Stimulated activated CD8-positive, alpha-beta memory T cell treated with anti-CD3 and anti-CD28 coated beads, Interleukin-4, amount 100 ng/mL, for 1 hour (primary cell): ENCODE measurements at regions not wholly inside any gene's neighbourhood (a gene's known extent, or its start where the extent isn't known, plus 50 kb on each side); places are given as distances from the start of the nearest gene placed in this dataset.
"Not testable (repeated sequence)": the region's sequence is repeated elsewhere in the genome, so short reads cannot be mapped to it uniquely, and the experiment has no call there.

Source experiments
- DNase-seq, 2 donors: peaks; one replicate each; pipeline ENCODE4 v3.0.0-alpha.2; 2020; ENCODE audit warnings: low read depth in 2 of 2, low spot score in 1 of 2

DNA sequence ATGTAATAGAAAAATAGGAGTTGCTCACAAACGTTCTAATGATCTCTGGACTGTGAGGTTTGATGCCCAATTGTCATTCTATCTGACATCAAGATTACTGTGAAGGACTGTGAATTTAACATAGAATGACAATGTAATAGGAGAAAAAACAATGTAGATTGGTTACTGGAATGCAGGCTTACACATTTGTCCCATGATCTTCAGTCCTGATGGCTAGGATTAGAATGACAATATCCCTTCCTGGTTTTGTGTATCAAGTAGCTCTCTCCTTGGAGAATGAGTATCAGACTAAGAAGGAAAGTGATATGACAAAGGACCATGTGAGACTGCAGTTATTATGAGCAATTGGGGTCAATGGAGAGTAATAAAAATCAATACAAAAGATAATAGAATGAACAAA lies 862.2 kb upstream of the C9orf72 start:
- DNase-seq = no peak

DNA sequence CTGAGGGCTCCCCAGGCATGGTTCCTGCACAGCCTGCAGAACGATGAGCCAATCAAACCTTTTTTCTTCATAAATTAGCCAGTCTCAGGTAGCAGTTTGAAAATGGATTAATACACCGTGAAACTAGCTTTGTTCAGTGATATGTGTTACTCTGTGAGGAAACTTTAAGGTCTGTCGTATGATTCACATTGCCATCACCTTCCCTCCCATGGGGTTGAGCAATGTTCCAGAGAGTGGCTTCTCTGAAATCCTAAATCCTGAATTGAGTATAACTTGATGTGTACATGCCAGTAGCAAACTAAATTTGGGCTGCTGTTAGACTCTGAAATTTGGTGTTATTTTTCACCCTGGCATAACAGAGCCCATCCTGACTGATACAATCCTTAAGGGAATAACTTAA lies 866.4 kb upstream of the C9orf72 start:
- no peak for DNase-seq

DNA sequence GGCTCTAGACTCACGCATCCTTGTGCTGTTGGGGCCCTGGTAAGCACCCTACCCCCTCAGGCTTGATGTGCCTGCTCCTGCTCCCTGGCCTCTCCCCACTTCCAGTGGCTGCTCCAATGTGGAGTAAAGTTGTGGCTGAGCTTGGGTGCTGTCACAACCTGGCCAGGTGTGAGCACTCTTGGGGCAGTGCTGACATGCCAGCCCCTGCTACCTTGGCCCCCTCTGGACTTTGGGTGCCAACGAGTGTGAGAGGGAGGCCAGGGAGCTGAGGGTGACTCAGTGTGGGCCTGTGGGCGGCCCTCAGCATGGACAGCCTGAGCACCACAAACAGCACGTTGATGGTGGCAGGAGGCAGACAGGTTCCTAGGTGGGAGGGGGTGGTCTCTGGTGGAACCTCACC lies 870.2 kb upstream of the C9orf72 start:
- DNase-seq = no peak

DNA sequence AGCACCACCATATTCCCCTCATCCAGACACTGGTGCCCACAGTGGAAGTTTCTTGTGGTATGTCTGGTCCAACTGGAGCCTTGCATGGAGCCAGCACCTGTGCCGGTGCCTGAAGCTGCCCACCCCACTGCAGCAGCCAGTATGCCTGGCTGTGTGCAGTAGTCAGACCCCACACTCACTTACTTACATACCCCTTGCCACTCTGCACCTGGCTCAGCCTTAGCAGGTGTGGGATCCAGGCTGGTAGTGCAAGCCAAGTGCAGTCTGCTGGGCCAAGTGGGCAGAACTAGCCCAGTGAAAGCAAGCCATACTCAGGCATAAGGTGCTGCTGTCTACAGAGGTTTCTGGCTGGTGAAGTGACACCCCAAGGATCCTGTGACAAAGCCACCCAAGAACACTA lies 871.4 kb upstream of the C9orf72 start:
- no peak for DNase-seq

DNA sequence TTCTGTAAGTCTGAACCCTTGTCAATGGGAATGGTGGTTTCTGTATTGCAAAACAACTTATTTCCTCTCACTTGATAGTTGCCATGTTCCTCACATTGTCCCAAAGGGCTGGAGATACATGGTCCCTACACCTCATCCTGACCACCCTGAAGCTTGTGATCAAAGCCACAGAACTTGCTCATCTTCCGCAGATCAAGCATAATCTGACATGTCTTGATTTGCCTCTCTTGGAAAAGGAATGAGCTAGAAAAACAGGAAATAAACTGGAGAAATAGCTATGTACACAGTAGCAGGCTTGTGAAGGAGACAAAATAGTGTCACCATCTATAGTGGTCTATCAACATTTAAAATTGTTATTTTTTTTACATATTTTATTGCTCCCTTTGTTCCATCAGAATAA lies 871.9 kb upstream of the C9orf72 start:
- DNase-seq = no peak

DNA sequence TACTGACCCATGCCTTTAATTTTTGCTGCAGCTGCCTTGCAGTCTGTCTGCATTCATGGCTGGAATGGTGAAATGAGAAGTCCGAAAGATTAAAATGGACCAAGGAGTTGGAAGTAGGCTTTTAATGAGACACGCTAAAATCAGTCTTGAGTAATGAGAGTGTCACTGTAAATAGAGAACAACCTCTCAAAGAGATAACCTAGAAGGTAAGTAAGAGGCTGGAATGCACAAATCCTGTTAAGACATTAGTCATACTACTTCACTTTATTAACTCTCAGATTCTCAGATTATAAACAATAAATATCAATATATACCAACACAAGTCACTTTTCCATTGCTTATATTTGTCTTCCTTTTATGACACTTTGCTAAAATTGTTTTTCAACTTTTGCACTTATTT lies 880.6 kb upstream of the C9orf72 start:
- DNase-seq = no peak

DNA sequence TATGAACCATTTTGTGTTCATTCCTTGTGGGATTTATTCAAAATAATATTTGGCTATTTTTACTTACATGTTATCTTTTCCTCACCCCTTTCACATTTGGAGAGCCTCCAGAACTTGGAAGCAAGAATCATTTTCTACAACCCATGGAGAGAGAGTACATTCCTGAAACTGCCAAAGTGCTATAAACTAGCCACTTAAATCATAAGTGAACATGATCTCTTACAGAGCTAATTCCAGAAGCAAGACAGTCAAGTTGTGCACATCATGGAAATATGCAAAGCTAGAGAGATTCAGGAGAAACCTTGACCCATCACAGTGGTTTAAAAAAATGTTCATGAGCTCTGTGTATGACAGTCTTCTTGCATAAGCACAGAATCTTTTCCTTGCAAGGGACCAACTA lies 883.6 kb upstream of the C9orf72 start:
- no peak for DNase-seq

DNA sequence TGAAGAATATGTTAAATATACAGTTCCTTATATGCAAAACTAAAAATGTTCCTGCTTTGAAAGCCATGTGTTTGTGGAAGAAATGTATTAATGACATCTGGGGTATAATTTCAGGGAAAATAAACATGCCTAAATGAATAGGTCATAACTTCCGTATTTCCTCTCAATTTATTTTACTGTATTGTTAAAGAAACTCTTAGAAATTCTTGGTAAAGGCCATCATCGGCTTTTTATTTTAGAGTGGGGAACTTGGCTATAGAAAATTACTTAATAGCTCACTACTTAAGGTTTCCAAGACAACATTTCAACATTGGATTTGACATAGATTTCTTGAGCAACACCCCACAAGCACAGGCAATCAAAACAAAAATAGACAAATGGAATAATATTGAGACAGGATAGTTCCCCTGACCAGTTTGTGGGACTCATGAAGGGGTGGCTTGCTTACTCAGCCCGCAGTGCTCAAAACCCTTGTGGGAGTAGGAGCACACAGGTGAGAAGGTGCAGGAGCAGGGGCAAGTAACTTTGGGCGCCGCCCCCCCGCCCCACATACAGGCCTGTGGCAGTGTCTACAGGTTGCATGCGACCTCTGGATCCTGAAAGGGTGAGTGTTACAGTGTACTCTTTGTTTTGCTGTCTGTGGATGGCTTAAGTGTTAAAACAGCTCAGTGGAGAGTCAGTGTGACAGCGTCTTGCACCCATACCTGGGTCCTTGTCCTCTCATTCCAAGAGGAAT lies 891.4 kb upstream of the C9orf72 start:
- DNase-seq = no peak

DNA sequence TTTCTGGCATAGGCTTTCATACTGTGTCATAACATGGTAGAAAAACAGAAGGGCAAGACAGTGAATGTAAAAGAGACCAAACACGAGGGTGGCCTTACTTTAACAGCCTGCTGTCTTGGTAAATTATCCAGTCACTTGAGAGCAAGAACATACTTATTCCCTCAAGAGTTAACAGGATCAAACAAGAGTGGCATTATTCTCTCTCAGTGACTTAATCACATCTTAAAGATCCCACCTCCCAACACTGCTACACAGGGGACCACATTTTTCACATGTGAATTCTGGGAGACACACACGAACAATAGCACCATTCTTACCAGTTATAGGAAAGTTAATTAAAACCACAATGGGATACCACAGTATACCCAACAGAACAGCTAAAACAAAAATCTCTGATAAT lies 898.0 kb upstream of the C9orf72 start:
- no peak for DNase-seq

DNA sequence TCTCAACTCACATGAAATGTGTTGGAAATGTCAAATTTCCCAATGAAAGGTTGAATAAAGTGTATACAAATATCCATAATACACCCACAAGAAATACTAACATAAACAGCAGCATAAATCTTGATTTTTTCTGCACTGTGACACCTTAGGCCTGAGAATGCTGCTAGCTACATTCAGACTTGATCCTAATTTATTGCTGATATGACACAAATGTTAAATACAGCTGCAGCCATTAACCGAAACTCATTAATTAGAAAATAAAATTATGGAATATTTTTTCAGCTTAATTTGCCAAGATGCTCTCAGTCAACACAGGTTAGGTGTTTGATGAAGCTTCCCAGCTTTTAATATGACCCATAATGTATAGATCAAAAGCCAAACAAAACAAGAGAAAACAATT lies 914.3 kb upstream of the C9orf72 start:
- DNase-seq = no peak

DNA sequence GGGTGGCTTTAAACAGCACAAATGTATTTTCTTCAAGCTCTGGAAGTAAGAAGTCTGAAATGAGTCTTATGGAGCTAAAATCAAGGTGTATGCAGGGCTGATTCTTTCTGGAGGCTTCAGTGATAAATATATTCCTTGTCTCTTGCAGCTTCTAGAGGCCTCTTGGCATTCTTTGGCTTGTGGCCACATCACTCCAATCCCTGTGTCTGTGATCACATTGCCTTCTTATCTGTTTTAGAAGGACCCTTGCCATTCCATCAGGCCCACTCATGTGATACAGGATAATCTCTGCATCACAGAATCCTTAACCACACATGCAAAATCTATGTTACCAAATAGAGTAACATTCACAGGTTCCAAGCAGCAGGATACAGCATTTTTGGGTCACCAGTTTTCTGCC lies 917.8 kb upstream of the C9orf72 start:
- no peak for DNase-seq

DNA sequence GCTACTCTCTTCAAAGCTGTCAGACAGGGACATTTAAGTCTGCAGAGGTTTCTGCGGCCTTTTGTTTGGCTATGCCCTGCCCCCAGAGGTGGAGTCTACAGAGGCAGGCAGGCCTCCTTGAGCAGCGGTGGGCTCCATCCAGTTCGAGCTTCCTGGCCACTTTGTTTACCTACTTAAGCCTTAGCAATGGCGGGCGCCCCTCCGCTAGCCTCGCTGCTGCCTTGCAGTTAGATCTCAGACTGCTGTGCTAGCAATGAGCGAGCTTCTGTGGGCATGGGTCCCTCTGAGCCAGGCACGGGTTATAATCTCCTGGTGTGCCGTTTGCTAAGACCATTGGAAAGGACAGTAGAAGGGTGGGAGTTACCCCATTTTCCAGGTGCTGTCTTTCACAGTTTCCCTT lies 924.9 kb upstream of the C9orf72 start:
- DNase-seq = not testable (repeated sequence)

DNA sequence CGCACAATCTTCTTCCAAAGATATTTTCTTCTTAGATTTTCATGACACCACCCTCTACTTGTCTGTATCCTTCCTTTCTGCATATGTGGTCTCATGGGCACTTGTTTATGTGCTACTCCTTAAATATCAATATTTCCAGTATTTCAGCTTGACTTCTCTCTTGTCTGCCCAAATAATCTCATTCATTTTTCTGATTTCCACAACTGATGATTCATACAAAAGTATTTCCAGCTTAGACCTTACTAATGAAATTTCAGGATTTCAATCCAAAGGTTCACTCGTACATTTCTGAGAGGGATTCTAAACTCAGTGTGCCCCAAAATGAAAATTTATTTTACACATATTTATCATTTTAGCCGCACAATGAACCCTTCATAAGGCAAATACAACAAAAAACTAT lies 928.9 kb upstream of the C9orf72 start:
- no peak for DNase-seq

DNA sequence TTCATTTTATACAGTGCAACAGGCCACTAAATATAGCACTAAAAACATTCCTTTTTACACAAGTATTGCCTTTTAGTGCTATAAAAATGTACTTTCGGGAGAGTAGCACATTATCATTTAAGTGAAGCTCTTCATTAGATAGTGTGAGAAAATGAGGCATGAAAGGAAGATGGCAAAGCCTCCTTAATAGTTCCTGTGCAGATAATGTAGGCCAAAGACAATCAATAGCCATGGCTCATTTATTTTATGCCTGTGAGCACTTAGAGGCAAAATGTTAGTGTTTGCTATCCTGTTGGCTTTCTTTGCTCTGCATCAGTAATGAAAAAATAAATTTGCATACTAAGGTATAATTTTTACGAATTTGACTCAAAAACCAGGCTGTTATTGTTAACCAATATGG lies 929.5 kb upstream of the C9orf72 start:
- DNase-seq = no peak

DNA sequence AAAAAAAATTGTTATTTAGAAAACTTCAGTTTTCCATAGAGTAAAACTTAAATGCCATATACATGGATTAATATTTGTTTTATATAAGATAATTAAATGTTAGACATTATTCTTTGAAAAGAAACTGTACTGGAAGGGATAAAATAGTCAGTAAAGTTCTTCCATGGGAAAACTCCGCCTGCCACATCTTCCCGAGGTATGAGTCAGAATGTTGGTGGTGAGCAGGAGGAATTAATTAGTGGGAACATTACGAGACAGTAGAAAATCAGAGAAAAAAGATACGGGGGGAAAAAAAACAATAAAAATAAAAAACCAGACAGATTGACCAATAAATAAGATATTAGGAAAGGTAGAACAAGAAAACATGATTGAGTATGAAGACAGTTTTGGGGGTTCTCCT lies 930.3 kb upstream of the C9orf72 start:
- no peak for DNase-seq

DNA sequence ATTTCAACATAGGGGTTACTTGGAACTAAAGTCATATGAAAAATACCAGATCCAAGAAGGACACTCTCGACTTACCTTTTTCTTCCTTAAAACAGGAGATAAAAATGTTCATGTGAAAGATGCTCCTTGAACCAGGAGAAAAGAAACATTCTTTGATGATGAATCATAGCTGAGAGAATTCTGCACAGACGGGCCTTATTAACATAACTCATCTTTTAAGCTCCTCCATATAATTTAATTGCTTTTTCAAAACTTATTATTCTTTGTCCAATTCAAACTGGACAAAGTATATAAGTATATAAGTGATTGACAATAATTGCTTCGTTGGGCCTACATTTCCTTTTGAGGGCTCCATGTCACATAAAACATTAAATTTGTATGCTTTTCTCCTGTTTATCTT lies 945.2 kb upstream of the C9orf72 start:
- no peak for DNase-seq

DNA sequence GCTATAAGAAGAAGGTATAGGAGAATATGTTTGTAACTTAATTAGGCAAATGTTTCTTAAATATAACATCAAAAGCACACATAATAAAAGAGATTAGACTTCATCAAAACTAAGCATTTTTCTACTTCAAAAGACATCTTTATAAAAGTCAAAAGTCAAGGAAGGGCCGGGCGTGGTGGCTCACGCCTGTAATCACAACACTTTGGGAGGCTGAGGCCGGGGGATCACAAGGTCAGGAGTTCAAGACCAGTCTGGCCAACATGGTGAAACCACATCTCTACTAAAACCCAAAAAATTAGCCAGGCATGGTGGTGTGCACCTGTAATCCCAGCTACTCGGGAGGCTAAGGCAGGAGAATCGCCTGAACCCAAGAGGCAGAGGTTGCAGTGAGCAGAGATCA lies 951.0 kb upstream of the C9orf72 start:
- not testable (repeated sequence) for DNase-seq

DNA sequence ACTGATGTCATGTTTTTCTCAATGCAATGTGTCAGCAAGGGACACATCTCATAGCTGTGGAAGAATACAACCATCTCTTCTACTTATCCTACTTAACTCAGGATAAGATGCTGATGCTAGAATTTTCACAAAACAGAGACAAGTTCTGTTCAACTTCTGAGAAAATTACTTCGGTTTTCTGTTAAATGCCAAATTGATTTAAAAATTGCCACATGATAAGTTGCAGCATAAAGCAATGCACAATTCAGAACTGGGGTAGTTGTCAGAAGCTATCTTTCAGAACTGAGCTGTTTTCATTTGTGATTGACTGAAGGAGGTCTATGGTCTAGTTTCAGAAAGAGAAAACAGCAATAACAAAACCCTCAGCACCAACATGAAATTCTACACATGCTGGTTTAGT lies 954.8 kb upstream of the C9orf72 start:
- no peak for DNase-seq

DNA sequence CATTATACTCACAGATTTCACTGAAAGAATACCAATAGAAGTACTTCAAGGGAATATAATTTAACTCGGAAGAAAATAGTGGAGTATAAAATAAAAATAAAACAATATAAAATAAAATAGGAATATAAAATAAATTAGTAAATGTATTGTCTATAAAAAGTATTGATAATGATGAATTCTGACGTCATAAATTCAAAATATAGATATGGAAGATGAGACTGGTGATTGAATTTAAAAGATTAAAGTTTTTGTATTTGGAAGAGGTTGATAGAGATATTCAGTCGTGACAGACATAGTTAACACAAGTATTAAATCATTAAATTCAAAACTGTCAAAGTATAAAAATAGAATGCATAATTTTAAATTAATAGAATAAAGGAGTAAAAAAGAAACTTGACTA lies 964.9 kb upstream of the C9orf72 start:
- DNase-seq = no peak

DNA sequence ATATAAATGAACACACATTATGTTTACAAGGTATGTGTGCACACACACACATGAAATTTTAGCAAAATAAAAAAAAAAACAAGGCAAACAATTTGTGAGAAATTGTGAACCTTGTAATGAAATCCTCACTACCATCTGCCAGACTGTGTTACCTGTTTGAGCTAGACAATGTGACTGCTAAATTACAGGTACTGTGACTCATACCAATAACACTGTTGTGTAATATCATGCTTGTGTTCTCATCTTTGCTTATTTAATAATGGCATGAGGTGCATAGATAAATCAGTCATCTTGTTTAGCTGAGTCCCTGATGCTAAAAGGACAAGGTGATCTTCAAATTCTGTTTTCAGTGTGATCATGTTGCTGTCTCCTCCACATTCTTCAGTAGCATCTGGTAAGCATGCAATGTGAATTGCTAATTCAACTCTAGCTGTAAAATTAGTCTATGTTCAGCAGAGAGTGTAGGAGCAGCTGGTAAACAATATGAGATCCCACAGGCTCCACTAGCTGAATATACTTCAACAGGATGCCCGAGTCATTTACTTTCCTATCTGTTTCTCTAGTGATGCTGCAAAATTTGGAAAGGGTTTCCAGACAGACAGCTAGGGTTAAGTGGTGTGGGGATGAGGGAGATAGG lies 966.3 kb upstream of the C9orf72 start:
- no peak for DNase-seq

DNA sequence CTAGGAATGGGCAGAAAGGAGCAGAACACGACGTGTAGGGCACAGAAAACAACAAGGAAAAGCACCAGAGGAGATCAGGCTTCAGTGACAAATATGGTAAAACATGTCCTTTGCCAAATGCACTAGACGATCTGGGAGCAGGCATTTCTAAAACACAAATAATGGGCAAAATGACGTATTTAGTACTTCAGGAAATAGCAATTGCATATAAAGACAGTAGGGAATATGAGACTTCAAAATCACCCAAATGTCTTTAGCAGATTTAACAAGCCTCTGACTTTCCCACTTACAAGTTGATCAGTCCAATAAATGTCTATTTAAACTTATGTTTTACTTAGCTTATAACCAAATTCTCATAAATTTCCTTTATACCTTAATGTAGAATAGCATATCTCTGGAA lies 969.6 kb upstream of the C9orf72 start:
- DNase-seq = no peak

DNA sequence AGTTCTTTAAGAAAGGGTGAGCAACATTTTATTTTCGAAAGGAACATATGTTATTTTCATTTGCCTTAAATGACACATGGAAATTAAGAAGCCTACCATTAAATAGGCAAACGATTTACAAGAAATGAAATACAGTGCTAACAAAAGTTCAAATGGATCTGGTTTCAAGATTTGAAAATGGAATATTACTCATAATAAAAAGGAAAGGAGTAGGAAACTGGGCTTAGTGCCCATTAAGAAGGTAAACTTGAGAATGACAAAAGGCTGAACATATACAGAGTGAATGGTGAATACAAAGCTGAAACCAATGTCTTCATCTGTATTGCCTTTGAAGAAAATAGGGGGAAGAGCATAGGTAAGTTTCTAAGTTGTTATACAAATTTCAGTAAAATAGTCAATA lies 974.2 kb upstream of the C9orf72 start:
- no peak for DNase-seq

DNA sequence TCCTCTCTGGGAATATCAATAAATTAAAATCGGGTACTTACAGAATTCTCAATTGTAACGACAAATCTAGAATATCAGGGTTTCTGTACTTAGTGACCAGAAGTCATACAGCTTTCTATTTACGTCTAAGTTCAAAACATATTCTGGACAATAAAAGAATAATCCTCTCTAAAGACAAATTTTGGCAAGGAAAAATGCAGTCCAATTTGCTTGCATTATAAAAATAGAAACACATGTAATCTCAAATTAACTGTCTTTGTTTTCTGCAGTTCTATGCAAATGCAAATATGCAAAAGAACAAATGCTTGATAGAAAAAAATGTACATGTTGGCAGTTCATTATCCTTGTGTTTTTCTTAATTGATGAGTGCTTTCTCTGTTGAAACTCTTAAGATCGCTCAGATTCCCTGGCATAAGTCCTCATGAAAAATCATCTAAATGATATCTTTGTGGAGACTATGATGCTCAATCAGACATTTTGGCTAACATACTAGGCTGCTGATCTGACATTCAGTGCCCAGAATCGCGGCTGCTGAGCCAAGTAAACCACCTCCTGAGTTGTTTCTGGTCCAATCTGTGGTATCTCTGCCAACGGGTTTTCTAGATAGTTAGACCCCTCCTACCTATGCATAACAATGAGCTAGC lies 990.1 kb upstream of the C9orf72 start:
- DNase-seq = no peak
